ENCODE measurements at regions not wholly inside any gene's neighbourhood (a gene's known extent, or its start where the extent isn't known, plus 50 kb on each side); places are given as distances from the start of the nearest gene placed in this dataset.

DNA sequence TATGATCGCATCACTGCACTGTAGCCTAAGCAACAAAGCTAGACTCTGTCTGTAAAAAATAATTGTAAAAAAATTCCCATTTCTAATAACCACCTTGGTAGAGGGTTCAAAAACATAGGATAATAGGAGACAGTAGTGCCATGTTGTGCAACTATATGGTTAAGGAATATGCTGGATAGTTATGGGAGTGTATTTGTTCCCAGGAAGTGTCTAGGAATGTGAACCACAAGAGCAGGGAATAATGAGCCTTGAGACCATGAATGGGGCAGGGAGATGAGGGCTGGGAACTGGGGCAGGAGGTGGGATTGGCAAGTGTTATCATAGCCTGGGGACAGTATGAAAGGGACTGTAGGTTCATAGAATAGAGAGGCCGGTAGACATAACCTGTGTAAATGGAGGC lies 50.4 kb downstream of the RUSC2 start:
- peak overlapping the region in 1 of 6 donors; percentile 41 for H3K27ac Mint-ChIP-seq
- no peak overlapping the region for H3K4me3 Mint-ChIP-seq
- no peaks in the 10 kb centered on the region for H3K36me3 Mint-ChIP-seq
- H3K4me1 Mint-ChIP-seq = no peaks in the 10 kb centered on the region
- ATAC-seq (ENCODE audit: low read depth in 2 of 2) (no peak), DNase-seq (no peak)
- peaks cover 0 to 24% (median 7%) of the 10 kb centered on the region in 3 donors for H3K27me3 Mint-ChIP-seq
- no peaks in the 10 kb centered on the region for H3K9me3 Mint-ChIP-seq

DNA sequence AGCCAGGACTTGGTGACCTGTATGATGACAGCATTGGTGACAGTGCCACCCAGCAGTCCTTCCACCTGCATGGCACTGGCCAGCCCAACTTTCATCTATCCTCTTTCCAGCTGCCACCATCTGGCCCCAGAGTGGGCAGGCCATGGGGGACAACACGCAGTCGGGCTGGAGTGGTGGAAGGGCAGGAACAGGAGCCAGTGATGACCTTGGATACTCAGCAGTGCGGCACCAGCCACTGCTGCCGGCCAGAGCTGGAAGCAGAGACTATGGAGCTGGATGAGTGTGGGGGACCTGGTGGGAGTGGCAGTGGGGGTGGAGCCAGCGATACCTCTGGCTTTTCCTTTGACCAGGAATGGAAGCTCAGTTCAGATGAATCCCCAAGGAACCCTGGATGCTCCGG lies 56.9 kb downstream of the RUSC2 start:
- no peak for ATAC-seq (ENCODE audit: low read depth in 2 of 2)
- Mint-ChIP-seq H3K27ac (peak overlapping the region in 1 of 6 donors; percentile 11), H3K36me3 (no peaks in the 10 kb centered on the region), H3K4me3 (no peak overlapping the region), H3K4me1 (no peaks in the 10 kb centered on the region), H3K9me3 (no peaks in the 10 kb centered on the region), H3K27me3 (peaks cover 0 to 5% (median 0%) of the 10 kb centered on the region in 3 donors)
- no peak for DNase-seq

DNA sequence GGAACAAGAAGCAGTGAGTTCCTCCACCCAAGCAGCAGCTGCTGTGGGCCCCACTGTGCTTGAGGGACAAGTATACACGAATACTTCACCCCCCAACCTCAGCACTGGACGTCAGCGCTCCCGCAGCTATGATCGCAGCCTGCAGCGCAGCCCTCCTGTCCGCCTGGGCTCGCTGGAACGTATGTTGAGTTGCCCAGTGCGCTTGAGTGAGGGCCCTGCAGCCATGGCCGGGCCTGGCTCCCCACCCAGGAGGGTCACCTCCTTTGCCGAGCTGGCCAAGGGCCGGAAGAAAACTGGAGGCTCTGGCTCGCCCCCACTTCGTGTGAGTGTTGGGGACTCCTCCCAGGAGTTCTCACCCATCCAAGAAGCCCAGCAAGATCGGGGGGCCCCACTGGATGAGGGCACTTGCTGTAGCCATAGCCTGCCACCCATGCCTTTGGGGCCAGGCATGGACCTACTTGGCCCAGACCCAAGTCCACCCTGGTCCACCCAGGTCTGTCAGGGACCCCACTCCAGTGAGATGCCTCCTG lies 57.1 kb upstream of the TESK1 start:
- Mint-ChIP-seq H3K27ac (no peak overlapping the region), H3K9me3 (no peaks in the 10 kb centered on the region), H3K27me3 (peaks cover 0 to 5% (median 0%) of the 10 kb centered on the region in 3 donors), H3K36me3 (no peaks in the 10 kb centered on the region), H3K4me3 (no peak overlapping the region), H3K4me1 (no peaks in the 10 kb centered on the region)
- ATAC-seq (ENCODE audit: low read depth in 2 of 2) (no peak), DNase-seq (no peak)

DNA sequence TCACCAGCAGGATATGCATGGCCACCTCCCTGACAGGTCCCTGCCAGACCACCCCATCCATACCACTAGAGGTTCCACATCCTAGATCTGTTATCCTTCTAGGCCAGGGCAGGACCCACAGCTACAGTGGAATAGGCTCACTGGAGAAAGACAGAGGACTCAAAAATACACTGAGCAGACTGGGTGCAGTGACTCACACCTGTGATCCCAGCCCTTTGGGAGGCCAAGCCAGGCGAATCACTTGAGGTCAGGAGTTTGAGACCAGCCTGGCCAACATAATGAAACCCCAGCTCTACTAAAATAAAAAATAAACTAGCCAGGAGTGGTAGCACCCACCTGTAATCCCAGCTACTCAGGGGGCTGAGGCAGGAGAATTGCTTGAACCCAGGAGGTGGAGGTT lies 56.5 kb upstream of the TESK1 start:
- H3K27ac Mint-ChIP-seq = no peak overlapping the region
- ATAC-seq (ENCODE audit: low read depth in 2 of 2) = no peak
- no peak for DNase-seq
- no peaks in the 10 kb centered on the region for H3K4me1 Mint-ChIP-seq
- H3K9me3 Mint-ChIP-seq = no peaks in the 10 kb centered on the region
- no peaks in the 10 kb centered on the region for H3K36me3 Mint-ChIP-seq
- peaks cover 0 to 5% (median 0%) of the 10 kb centered on the region in 3 donors for H3K27me3 Mint-ChIP-seq
- H3K4me3 Mint-ChIP-seq = peak overlapping the region in 1 of 8 donors; percentile 21

DNA sequence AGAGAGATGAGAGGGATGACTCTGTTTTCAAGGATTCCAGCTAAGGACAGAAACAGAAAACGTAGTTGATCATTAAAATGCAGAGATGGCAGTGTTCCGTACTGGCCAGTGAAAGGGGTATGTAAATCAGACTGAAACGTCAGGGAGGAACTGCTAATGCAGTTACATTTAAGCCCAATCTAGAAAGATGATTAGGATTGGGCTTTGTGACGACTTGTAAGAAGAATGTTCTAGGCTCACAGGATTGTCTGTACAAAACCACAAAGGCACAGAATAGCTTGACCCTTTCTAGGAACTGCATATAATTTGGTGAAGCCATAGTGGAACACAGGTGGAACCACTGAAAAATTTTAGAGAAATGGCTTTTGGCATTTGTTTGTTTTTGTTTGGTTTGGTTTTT lies 55.6 kb upstream of the TESK1 start:
- DNase-seq (no peak), ATAC-seq (ENCODE audit: low read depth in 2 of 2) (no peak)
- Mint-ChIP-seq H3K27ac (peak overlapping the region in 1 of 6 donors; percentile 83), H3K4me1 (no peaks in the 10 kb centered on the region), H3K27me3 (peaks cover 0 to 5% (median 0%) of the 10 kb centered on the region in 3 donors), H3K9me3 (no peaks in the 10 kb centered on the region), H3K4me3 (no peak overlapping the region), H3K36me3 (no peaks in the 10 kb centered on the region)

DNA sequence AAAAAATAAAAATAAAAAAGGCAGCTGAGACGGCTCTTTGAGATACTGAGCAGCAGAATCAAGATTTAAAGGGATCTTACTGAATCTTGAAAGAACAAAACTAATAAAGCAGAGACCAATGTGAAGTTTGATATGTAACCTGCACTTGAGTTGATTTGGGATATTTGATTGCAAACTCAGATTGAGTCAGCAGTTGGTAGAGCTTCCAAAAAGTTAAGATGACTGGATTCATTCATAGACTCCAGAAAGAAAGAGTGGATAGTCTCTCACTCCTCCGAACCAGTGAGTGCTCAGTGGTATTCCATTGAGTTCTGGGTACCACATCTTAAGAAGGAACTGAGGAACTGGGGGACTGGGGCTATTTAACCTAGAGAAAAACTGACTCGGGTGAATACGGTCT lies 52.7 kb upstream of the TESK1 start:
- no peaks in the 10 kb centered on the region for H3K9me3 Mint-ChIP-seq
- H3K4me1 Mint-ChIP-seq = no peaks in the 10 kb centered on the region
- H3K27me3 Mint-ChIP-seq = no peaks in the 10 kb centered on the region
- no peaks in the 10 kb centered on the region for H3K36me3 Mint-ChIP-seq
- H3K4me3 Mint-ChIP-seq = no peak overlapping the region
- ATAC-seq (ENCODE audit: low read depth in 2 of 2) (no peak), DNase-seq (no peak)
- H3K27ac Mint-ChIP-seq = no peak overlapping the region

DNA sequence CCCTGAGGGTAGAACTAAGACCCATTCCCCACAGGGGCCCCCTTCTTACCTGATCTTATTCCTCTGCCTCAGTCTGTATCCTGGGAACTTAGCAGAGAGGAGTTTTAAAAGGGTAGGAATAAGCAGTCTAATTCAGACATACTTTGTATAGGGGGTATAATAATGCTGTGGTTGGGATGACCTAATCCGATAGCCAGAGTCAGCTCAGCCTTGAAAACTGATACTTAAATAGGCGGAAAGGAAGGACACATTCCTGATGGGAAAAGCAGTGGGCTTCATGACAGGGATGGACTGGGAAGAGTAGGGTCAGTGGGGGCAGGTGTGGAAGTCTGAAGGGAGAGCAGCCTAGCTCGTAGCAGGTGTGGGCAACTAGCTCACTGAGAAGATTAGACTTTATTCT lies 52.2 kb upstream of the TESK1 start:
- no peak for DNase-seq
- Mint-ChIP-seq H3K4me3 (no peak overlapping the region), H3K27ac (no peak overlapping the region), H3K9me3 (no peaks in the 10 kb centered on the region), H3K4me1 (no peaks in the 10 kb centered on the region), H3K27me3 (no peaks in the 10 kb centered on the region), H3K36me3 (no peaks in the 10 kb centered on the region)
- ATAC-seq (ENCODE audit: low read depth in 2 of 2) = no peak

DNA sequence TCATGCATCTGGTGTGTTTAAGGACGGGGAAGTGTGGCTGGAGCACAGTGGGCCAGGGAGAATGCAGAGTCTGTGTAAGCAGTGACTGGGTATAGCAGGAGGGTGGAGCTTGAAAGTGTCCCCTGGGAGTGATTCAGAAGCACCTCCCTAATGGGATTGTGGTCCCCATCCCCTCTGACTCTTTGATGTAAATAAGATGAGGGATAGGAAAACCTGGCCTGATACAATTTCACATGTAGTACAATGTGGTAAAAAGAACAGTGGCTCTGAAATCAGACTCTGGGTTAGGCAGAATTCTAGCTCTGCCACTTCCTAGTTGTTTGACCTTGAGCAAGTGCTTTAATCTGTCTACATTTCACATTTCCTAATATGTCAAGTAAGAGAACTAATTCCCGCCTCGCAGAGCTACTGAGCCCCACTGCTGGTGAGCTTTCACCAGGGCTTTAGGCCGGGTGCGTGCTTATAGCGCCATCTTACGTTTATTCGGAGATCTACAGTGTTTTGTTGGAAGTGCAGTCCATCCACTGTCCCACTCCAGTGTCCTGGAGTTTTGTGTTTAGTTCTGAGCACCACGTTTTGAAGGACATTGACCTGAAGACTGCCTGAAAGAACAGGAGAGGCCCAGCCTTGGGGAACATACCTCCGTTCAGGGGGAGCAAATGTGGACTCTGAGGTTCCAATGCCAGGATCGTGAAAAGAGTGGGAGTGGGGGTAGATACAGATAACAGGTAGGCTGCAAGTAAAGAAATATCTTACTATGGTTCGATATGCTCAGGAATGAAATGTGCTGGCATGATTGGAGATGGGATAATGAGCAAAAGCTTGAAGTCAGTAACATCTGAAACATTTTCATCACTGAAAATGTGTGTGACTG lies 51.2 kb upstream of the TESK1 start:
- H3K27ac Mint-ChIP-seq = no peak overlapping the region
- H3K9me3 Mint-ChIP-seq = no peaks in the 10 kb centered on the region
- DNase-seq = peak; percentile 10
- H3K27me3 Mint-ChIP-seq = no peaks in the 10 kb centered on the region
- H3K4me3 Mint-ChIP-seq = no peak overlapping the region
- H3K4me1 Mint-ChIP-seq = peaks cover 0 to 2% (median 0%) of the 10 kb centered on the region in 3 donors
- ATAC-seq (ENCODE audit: low read depth in 2 of 2) = peak; percentile 23 to 56
- no peaks in the 10 kb centered on the region for H3K36me3 Mint-ChIP-seq

DNA sequence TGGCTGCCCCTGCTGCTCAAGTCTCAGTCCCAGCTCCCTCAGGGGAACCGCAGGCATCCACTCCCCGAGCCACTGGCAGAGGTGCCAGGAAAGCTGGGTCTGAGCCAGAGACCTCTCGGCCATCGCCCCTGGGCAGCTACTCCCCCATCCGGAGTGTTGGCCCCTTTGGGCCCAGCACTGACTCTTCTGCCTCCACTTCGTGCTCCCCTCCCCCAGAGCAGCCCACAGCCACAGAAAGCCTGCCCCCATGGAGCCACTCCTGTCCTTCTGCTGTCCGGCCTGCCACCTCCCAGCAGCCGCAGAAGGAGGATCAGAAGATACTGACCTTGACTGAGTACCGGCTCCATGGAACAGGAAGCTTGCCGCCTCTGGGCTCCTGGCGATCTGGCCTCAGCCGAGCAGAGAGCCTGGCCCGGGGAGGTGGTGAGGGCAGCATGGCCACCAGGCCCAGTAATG lies 49.8 kb upstream of the TESK1 start:
- Mint-ChIP-seq H3K9me3 (no peaks in the 10 kb centered on the region), H3K36me3 (no peaks in the 10 kb centered on the region), H3K27me3 (no peaks in the 10 kb centered on the region), H3K4me3 (no peak overlapping the region), H3K4me1 (peaks cover 0 to 8% (median 0%) of the 10 kb centered on the region in 3 donors), H3K27ac (no peak overlapping the region)
- no peak for DNase-seq
- no peak for ATAC-seq (ENCODE audit: low read depth in 2 of 2)
